A673 (cell line): ENCODE measurements at regions not wholly inside any gene's neighbourhood (a gene's known extent, or its start where the extent isn't known, plus 50 kb on each side); places are given as distances from the start of the nearest gene placed in this dataset.
"Not testable (repeated sequence)": the region's sequence is repeated elsewhere in the genome, so short reads cannot be mapped to it uniquely, and the experiment has no call there.

Experiments
- BruUV-seq: library from RNA; stranded (reverse); fragments of 400-500 nt; replicated peaks from 2 replicates; lab custom pipeline; 2021; lab: Mats Ljungman, UMichigan
- CTCF ChIA-PET: fragments of 300-600 bp; sonication (Branson Sonifier 250); formaldehyde crosslinking; loops from one replicate; lab custom pipeline; 2022; ENCODE audit warnings: antibody characterized with exemption; lab: Charles Lee
- POLR2A ChIA-PET: fragments of 300-600 bp; sonication (Branson Sonifier 250); formaldehyde crosslinking; loops from one replicate; lab custom pipeline; 2022; ENCODE audit warnings: antibody characterized with exemption; ENCODE audit not compliant: low non-redundant PET; lab: Charles Lee
- DNase-seq: peaks from one replicate; pipeline ENCODE4 v3.0.0-alpha.2; 2015; ENCODE audit warnings: low spot score
- H3K27ac ChIP-seq: fragments of 200-600 bp; sonication (generic); 2 replicates; pipeline ENCODE4 v1.5.1; 2016; ENCODE audit warnings: mixed run types, low read depth, mild to moderate bottlenecking, mixed read lengths, antibody characterized with exemption, low read length; ENCODE audit not compliant: poor library complexity, severe bottlenecking
- H3K27me3 ChIP-seq: fragments of 200-600 bp; sonication (generic); replicated peaks from 2 replicates; pipeline ENCODE4 v1.6.1; 2017; ENCODE audit warnings: mixed run types, low read depth, mild to moderate bottlenecking, mixed read lengths, antibody characterized with exemption, low read length; ENCODE audit not compliant: insufficient read depth, poor library complexity
- H3K36me3 ChIP-seq: fragments of 200-600 bp; sonication (generic); 2 replicates; pipeline ENCODE4 v1.6.1; 2016; ENCODE audit warnings: mixed run types, mild to moderate bottlenecking, mixed read lengths, antibody characterized with exemption, low read length; ENCODE audit not compliant: insufficient read depth, poor library complexity, severe bottlenecking
- H3K4me1 ChIP-seq: fragments of 200-600 bp; sonication (generic); 2 replicates; pipeline ENCODE4 v1.6.1; 2017; ENCODE audit warnings: mixed run types, mild to moderate bottlenecking, mixed read lengths, antibody characterized with exemption, low read length; ENCODE audit not compliant: insufficient read depth, poor library complexity, severe bottlenecking
- H3K4me3 ChIP-seq: fragments of 200-600 bp; sonication (generic); 2 replicates; pipeline ENCODE4 v1.5.1; 2016; ENCODE audit warnings: low read depth, mixed run types, mild to moderate bottlenecking, mixed read lengths, low read length; ENCODE audit not compliant: poor library complexity, severe bottlenecking
- H3K9me3 ChIP-seq: fragments of 200-600 bp; sonication (generic); 2 replicates; pipeline ENCODE4 v1.6.1; 2016; ENCODE audit warnings: mixed run types, low read depth, mild to moderate bottlenecking, mixed read lengths, antibody characterized with exemption, low read length; ENCODE audit not compliant: poor library complexity, severe bottlenecking
- EZH2 ChIP-seq: fragments of 200-600 bp; sonication (generic); IDR thresholded peaks from 2 replicates; pipeline ENCODE4 v1.6.1; 2017; ENCODE audit warnings: borderline replicate concordance, low read depth, mild to moderate bottlenecking, mixed read lengths, antibody characterized with exemption, low read length; ENCODE audit not compliant: poor library complexity, severe bottlenecking
- intact Hi-C: fragments of 100-400 bp; cut with micrococcal nuclease; formaldehyde crosslinking; loops from one replicate; pipeline ENCODE4 v1.10.0; 2022; ENCODE audit not compliant: unreplicated experiment
- TF ChIP-seq, protein P1 (sequence below): fragments of 300-800, 200-600 bp; sonication (generic); conservative IDR thresholded peaks from 2 replicates; pipeline ENCODE4 v1.5.1; 2017; ENCODE audit warnings: low read depth, mild to moderate bottlenecking, antibody characterized with exemption, low read length, moderate library complexity, mixed read lengths

DNA sequence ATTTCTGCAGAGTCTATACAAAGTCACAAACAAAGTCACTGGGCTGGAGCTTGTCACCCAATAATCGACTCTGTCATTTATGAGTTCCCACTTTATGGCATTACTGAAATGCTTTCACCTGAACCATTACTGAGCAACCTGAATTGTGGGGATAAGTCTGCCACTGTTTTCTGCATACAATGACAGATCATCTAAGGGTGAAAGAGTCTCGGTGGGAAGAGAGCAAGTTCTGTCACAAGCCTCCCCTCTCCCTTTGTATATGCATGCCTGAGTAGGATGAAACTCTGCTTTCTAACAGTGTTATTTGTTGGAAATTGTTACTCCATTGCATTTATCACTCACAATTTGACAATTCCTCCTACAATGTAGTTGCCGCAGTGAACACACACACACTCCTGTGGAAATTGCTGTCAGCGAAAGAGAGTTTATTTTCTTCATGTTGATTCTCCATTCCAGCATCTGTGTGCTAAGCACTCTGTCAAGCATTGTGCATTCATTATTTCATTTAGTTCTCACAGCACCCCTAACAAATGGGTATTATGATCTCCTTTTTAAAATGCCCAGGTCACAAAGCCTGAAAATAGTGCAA, 1732.4 kb upstream of the CDH6 start:
- H3K36me3 ChIP-seq, result no peaks in the 10 kb centered on the region
- no peak for DNase-seq
- POLR2A ChIA-PET, result no interaction called here
- no TSS peak for BruUV-seq
- H3K9me3 ChIP-seq, result no peaks in the 10 kb centered on the region
- H3K4me3 ChIP-seq, result no peak overlapping the region
- no peak for TF ChIP-seq EZH2
- TF ChIP-seq, protein P1, sequence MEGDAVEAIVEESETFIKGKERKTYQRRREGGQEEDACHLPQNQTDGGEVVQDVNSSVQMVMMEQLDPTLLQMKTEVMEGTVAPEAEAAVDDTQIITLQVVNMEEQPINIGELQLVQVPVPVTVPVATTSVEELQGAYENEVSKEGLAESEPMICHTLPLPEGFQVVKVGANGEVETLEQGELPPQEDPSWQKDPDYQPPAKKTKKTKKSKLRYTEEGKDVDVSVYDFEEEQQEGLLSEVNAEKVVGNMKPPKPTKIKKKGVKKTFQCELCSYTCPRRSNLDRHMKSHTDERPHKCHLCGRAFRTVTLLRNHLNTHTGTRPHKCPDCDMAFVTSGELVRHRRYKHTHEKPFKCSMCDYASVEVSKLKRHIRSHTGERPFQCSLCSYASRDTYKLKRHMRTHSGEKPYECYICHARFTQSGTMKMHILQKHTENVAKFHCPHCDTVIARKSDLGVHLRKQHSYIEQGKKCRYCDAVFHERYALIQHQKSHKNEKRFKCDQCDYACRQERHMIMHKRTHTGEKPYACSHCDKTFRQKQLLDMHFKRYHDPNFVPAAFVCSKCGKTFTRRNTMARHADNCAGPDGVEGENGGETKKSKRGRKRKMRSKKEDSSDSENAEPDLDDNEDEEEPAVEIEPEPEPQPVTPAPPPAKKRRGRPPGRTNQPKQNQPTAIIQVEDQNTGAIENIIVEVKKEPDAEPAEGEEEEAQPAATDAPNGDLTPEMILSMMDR, result no peak
- no peaks in the 10 kb centered on the region for H3K27me3 ChIP-seq
- CTCF ChIA-PET, result no interaction called here
- H3K4me1 ChIP-seq, result peaks cover 4% of the 10 kb centered on the region
- H3K27ac ChIP-seq, result no peak overlapping the region
- intact Hi-C loops, result no loop called here

DNA sequence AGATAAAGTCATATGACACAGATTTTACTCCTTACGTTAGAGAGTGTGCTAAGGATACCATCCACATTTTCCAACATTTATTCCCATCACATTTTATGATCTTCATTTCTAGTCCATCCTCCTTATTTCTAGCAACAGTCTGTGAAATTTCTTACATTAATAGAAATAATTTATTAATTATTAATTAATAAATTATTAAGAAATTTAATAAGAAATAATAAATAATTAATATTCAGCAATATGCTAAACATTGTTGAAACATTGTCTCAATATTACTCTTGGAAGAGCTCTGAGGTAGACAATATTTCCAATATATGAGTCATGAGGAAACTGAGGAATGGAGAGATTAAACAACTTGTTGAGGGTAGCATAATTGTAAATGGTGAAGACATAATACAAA, 1742.5 kb upstream of the CDH6 start:
- H3K36me3 ChIP-seq, DNase-seq, H3K27ac ChIP-seq, H3K4me1 ChIP-seq, POLR2A ChIA-PET, intact Hi-C loops, BruUV-seq, H3K4me3 ChIP-seq, H3K9me3 ChIP-seq, H3K27me3 ChIP-seq, CTCF ChIA-PET: not testable (repeated sequence)

DNA sequence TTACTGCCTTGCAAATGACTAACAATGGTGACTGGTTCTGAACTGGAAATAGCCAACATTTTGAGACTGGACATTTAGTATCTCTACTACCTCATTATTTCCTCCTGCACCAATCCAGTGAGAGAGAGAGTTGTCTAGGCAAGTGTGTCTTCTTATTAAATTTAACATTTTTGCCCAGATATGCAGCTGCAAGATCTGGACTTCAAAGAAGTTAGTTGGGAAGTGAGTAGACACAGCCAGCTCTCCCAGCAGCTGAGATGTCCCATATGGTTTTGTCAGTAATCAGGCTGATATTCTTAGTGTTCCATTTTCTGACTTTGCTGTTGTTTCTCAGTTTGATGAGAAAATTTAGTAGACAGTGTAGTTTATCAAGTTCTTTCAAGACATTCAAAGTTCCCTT, 1778.8 kb upstream of the CDH6 start:
- intact Hi-C loops, result no loop called here
- no peak for TF ChIP-seq EZH2
- TF ChIP-seq, protein P1, result no peak
- DNase-seq, result no peak
- ChIA-PET CTCF (no interaction called here), POLR2A (no interaction called here)
- H3K36me3 ChIP-seq, result no peaks in the 10 kb centered on the region
- no peaks in the 10 kb centered on the region for H3K9me3 ChIP-seq
- H3K4me3 ChIP-seq, result no peak overlapping the region
- no peaks in the 10 kb centered on the region for H3K4me1 ChIP-seq
- H3K27ac ChIP-seq, result no peak overlapping the region
- BruUV-seq, result no TSS peak
- H3K27me3 ChIP-seq, result no peaks in the 10 kb centered on the region

DNA sequence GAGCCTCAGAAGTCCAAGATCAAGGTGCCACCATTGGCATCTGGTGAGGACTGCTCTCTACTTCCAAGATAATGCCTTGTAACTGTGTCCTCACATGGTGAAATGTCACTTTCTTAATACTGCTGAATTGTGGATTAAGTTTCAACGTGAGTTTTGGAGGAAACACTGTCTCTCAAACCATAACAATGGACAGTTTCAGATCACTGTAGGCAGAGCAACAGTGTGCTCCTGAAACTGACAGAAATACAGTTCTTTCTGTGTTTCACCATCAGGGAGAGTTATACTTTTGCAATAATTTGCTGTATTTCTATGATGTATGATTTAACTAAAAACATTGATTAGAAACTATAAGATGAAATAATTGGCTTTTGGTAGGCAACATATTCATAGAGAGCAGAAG, 1780.5 kb upstream of the CDH6 start:
- H3K27me3 ChIP-seq, result no peaks in the 10 kb centered on the region
- no peak overlapping the region for H3K4me3 ChIP-seq
- CTCF ChIA-PET, result no interaction called here
- H3K36me3 ChIP-seq, result no peaks in the 10 kb centered on the region
- no peaks in the 10 kb centered on the region for H3K9me3 ChIP-seq
- no peak overlapping the region for H3K27ac ChIP-seq
- no TSS peak for BruUV-seq
- POLR2A ChIA-PET, result no interaction called here
- intact Hi-C loops, result no loop called here
- no peaks in the 10 kb centered on the region for H3K4me1 ChIP-seq
- no peak for DNase-seq
- no peak for TF ChIP-seq EZH2
- TF ChIP-seq, protein P1, result no peak
